ENCODE measurements at regions not wholly inside any gene's neighbourhood (a gene's known extent, or its start where the extent isn't known, plus 50 kb on each side); places are given as distances from the start of the nearest gene placed in this dataset.

DNA sequence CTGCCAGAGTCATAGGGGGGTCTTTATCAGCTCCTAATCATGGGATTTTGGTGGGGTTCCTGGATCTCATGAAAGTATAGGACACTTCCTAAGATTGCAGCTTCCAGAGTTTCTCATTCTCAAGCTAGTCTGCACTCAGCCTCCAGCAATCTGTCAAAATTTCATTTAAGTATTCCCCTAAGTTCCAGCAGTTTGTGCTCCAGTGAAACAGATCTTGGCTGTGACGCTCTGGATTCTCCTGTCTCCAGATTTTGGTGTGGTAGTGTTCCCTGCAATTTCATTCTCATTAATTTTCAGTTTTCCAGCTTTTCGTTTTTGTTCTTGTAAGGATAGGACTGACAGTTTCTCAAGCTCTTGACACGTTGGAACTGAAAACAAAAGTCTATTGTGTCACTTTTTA lies 908.9 kb upstream of the MIR17HG start:
- H3K4me1 ChIP-seq (ENCODE audit: control insufficient read depth in 4 of 4, insufficient read depth in 4 of 4, low read length in 3 of 4) = no peaks in the 10 kb centered on the region
- no peak overlapping the region for H3K4me3 ChIP-seq (ENCODE audit: low read depth in 1 of 3, low read length in 3 of 3)
- no peaks in the 10 kb centered on the region for H3K9me3 ChIP-seq (ENCODE audit: control insufficient read depth in 4 of 4, low read length in 3 of 4)
- TF ChIP-seq RXRA (IDR thresholded peaks at IDR 0.05) (no peak), FOXA2 (IDR thresholded peaks at IDR 0.05) (no peak), HNF4G (IDR thresholded peaks at IDR 0.05) (no peak), NR2F2 (IDR thresholded peaks at IDR 0.05) (no peak), HNF4A (conservative IDR thresholded peaks at IDR 0.05) (no peak), TAF1 (conservative IDR thresholded peaks at IDR 0.05) (no peak), JUND (IDR thresholded peaks at IDR 0.05) (no peak)
- TF ChIP-seq, protein P1, sequence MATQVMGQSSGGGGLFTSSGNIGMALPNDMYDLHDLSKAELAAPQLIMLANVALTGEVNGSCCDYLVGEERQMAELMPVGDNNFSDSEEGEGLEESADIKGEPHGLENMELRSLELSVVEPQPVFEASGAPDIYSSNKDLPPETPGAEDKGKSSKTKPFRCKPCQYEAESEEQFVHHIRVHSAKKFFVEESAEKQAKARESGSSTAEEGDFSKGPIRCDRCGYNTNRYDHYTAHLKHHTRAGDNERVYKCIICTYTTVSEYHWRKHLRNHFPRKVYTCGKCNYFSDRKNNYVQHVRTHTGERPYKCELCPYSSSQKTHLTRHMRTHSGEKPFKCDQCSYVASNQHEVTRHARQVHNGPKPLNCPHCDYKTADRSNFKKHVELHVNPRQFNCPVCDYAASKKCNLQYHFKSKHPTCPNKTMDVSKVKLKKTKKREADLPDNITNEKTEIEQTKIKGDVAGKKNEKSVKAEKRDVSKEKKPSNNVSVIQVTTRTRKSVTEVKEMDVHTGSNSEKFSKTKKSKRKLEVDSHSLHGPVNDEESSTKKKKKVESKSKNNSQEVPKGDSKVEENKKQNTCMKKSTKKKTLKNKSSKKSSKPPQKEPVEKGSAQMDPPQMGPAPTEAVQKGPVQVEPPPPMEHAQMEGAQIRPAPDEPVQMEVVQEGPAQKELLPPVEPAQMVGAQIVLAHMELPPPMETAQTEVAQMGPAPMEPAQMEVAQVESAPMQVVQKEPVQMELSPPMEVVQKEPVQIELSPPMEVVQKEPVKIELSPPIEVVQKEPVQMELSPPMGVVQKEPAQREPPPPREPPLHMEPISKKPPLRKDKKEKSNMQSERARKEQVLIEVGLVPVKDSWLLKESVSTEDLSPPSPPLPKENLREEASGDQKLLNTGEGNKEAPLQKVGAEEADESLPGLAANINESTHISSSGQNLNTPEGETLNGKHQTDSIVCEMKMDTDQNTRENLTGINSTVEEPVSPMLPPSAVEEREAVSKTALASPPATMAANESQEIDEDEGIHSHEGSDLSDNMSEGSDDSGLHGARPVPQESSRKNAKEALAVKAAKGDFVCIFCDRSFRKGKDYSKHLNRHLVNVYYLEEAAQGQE (IDR thresholded peaks at IDR 0.05) = no peak
- TF ChIP-seq, protein P2, sequence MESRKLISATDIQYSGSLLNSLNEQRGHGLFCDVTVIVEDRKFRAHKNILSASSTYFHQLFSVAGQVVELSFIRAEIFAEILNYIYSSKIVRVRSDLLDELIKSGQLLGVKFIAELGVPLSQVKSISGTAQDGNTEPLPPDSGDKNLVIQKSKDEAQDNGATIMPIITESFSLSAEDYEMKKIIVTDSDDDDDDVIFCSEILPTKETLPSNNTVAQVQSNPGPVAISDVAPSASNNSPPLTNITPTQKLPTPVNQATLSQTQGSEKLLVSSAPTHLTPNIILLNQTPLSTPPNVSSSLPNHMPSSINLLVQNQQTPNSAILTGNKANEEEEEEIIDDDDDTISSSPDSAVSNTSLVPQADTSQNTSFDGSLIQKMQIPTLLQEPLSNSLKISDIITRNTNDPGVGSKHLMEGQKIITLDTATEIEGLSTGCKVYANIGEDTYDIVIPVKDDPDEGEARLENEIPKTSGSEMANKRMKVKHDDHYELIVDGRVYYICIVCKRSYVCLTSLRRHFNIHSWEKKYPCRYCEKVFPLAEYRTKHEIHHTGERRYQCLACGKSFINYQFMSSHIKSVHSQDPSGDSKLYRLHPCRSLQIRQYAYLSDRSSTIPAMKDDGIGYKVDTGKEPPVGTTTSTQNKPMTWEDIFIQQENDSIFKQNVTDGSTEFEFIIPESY (IDR thresholded peaks at IDR 0.05) = no peak
- TF ChIP-seq, protein P3, sequence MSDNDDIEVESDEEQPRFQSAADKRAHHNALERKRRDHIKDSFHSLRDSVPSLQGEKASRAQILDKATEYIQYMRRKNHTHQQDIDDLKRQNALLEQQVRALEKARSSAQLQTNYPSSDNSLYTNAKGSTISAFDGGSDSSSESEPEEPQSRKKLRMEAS (IDR thresholded peaks at IDR 0.05) = no peak
- TF ChIP-seq, protein P4, sequence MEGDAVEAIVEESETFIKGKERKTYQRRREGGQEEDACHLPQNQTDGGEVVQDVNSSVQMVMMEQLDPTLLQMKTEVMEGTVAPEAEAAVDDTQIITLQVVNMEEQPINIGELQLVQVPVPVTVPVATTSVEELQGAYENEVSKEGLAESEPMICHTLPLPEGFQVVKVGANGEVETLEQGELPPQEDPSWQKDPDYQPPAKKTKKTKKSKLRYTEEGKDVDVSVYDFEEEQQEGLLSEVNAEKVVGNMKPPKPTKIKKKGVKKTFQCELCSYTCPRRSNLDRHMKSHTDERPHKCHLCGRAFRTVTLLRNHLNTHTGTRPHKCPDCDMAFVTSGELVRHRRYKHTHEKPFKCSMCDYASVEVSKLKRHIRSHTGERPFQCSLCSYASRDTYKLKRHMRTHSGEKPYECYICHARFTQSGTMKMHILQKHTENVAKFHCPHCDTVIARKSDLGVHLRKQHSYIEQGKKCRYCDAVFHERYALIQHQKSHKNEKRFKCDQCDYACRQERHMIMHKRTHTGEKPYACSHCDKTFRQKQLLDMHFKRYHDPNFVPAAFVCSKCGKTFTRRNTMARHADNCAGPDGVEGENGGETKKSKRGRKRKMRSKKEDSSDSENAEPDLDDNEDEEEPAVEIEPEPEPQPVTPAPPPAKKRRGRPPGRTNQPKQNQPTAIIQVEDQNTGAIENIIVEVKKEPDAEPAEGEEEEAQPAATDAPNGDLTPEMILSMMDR (IDR thresholded peaks at IDR 0.05; ENCODE audit: low read depth, low read length, missing input control) = no peak
- TF ChIP-seq, protein P5, sequence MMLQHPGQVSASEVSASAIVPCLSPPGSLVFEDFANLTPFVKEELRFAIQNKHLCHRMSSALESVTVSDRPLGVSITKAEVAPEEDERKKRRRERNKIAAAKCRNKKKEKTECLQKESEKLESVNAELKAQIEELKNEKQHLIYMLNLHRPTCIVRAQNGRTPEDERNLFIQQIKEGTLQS (IDR thresholded peaks at IDR 0.05) = no peak
- H3K9ac ChIP-seq (ENCODE audit: low read depth in 1 of 2, low read length in 2 of 2) = no peak overlapping the region
- DNase-seq (ENCODE audit: low spot score) = no peak
- 73% methylated on average over 3 of the region's 3 CpGs for WGBS
- no peaks in the 10 kb centered on the region for H3K36me3 ChIP-seq (ENCODE audit: control insufficient read depth in 4 of 4, insufficient read depth in 3 of 4, low read depth in 1 of 4, low read length in 3 of 4)
- no peak overlapping the region for H3K27ac ChIP-seq (ENCODE audit: low read depth in 1 of 2, low read length in 2 of 2)
- H3K27me3 ChIP-seq (ENCODE audit: control insufficient read depth in 4 of 4, insufficient read depth in 4 of 4, low read length in 3 of 4) = no peaks in the 10 kb centered on the region

DNA sequence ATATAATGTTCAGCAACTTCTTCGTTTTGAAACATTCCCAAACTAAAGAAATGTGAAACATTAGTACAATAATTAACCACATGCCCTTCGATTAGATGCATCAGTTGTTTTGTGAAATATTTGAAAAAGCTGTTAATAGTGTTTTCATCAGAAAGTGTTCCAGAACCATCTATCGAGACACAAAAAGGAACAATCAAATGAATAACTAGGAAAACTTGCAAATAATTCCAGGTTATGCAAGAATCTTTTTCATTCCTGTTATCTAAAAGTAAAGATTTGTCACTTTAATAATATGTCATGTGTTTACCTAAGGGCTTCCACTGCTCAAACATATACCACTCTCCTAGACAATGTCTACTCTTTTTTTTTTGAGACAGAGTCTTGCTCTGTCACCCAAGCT lies 904.2 kb upstream of the MIR17HG start:
- Histone ChIP-seq H3K9me3 (ENCODE audit: control insufficient read depth in 4 of 4, low read length in 3 of 4) (no peaks in the 10 kb centered on the region), H3K27ac (ENCODE audit: low read depth in 1 of 2, low read length in 2 of 2) (no peak overlapping the region), H3K27me3 (ENCODE audit: control insufficient read depth in 4 of 4, insufficient read depth in 4 of 4, low read length in 3 of 4) (no peaks in the 10 kb centered on the region), H3K36me3 (ENCODE audit: control insufficient read depth in 4 of 4, insufficient read depth in 3 of 4, low read depth in 1 of 4, low read length in 3 of 4) (no peaks in the 10 kb centered on the region), H3K4me3 (ENCODE audit: low read depth in 1 of 3, low read length in 3 of 3) (no peak overlapping the region), H3K4me1 (ENCODE audit: control insufficient read depth in 4 of 4, insufficient read depth in 4 of 4, low read length in 3 of 4) (no peaks in the 10 kb centered on the region), H3K9ac (ENCODE audit: low read depth in 1 of 2, low read length in 2 of 2) (no peak overlapping the region)
- 71% methylated on average over 3 of the region's 3 CpGs for WGBS
- TF ChIP-seq, protein P3 (IDR thresholded peaks at IDR 0.05) = no peak
- TF ChIP-seq YY1 (IDR thresholded peaks at IDR 0.05) (no peak), RAD21 (IDR thresholded peaks at IDR 0.05) (no peak), FOXA1 (IDR thresholded peaks at IDR 0.05) (no peak), JUND (IDR thresholded peaks at IDR 0.05) (no peak), TAF1 (conservative IDR thresholded peaks at IDR 0.05) (no peak), HNF4G (IDR thresholded peaks at IDR 0.05) (no peak), EGR1 (IDR thresholded peaks at IDR 0.05; ENCODE audit: low read depth in 2 of 2) (no peak)
- TF ChIP-seq, protein P5 (IDR thresholded peaks at IDR 0.05) = no peak
- no peak for DNase-seq (ENCODE audit: low spot score)

All from liver (tissue), 8 donors.